CD14-positive monocyte (primary cell): ENCODE measurements at regions not wholly inside any gene's neighbourhood (a gene's known extent, or its start where the extent isn't known, plus 50 kb on each side); places are given as distances from the start of the nearest gene placed in this dataset.

Experiments used
- DNase-seq, 3 donors: peaks; one replicate each; pipeline ENCODE4 v3.0.0-alpha.2; 2011 to 2022
- H2AFZ ChIP-seq: 2 replicates; pipeline ENCODE4 v1.6.0; 2012; ENCODE audit warnings: mild to moderate bottlenecking, low read depth, low read length, inconsistent platforms; ENCODE audit not compliant: insufficient read depth, poor library complexity, severe bottlenecking
- H3K27ac ChIP-seq, 2 donors: 1 replicate in 1 of 2; 2 replicates in 1 of 2; pipeline ENCODE4 v1.5.1; 2012 to 2013; ENCODE audit warnings: low read length in 2 of 2, control low read depth in 1 of 2, inconsistent platforms in 1 of 2, low read depth in 1 of 2, mild to moderate bottlenecking in 1 of 2
- H3K27me3 ChIP-seq, 2 donors: one replicate each; pipeline versions ENCODE4 v1.6.0 to v1.6.1; 2011 to 2013; ENCODE audit warnings: low read length in 2 of 2; ENCODE audit not compliant: control insufficient read depth in 2 of 2, insufficient read depth in 2 of 2
- H3K36me3 ChIP-seq, 2 donors: replicated peaks in 1 of 2; 1 replicate in 1 of 2; 2 replicates in 1 of 2; pipeline versions ENCODE4 v1.5.1 to v1.6.1; 2012 to 2013; ENCODE audit warnings: low read length in 2 of 2, control low read depth in 1 of 2, inconsistent platforms in 1 of 2, mild to moderate bottlenecking in 1 of 2; ENCODE audit not compliant: insufficient read depth in 2 of 2, control insufficient read depth in 1 of 2
- H3K4me1 ChIP-seq, 2 donors: 1 replicate in 1 of 2; 2 replicates in 1 of 2; pipeline versions ENCODE4 v1.5.1 to v1.6.1; 2012 to 2013; ENCODE audit warnings: low read length in 2 of 2, control low read depth in 1 of 2, inconsistent platforms in 1 of 2, mild to moderate bottlenecking in 1 of 2, moderate library complexity in 1 of 2; ENCODE audit not compliant: insufficient read depth in 2 of 2, control insufficient read depth in 1 of 2
- H3K4me2 ChIP-seq: replicated peaks from 2 replicates; pipeline ENCODE3; 2012; ENCODE audit warnings: low read length, moderate library complexity, mild to moderate bottlenecking; ENCODE audit not compliant: poor library complexity, severe bottlenecking; ENCODE audit errors: extremely low read depth
- H3K4me3 ChIP-seq, 3 experiments: fragments of 200-600 bp in 1 of 3; sonication (generic) in 1 of 3; replicated peaks in 1 of 3; 1 replicate in 2 of 3; 2 replicates in 1 of 3; pipeline ENCODE4 v1.5.1; 2011 to 2013; ENCODE audit warnings: low read length in 3 of 3, mild to moderate bottlenecking in 3 of 3, control low read depth in 2 of 3, low read depth in 2 of 3, inconsistent platforms in 1 of 3, moderate library complexity in 1 of 3
- H3K79me2 ChIP-seq: 2 replicates; pipeline ENCODE4 v1.6.0; 2012; ENCODE audit warnings: mild to moderate bottlenecking, control low read depth, inconsistent platforms, low read length, moderate library complexity; ENCODE audit not compliant: insufficient read depth
- H3K9ac ChIP-seq: 2 replicates; pipeline ENCODE4 v1.6.0; 2017; ENCODE audit warnings: low read length, mild to moderate bottlenecking; ENCODE audit not compliant: insufficient read depth, poor library complexity, severe bottlenecking
- H3K9me3 ChIP-seq, 2 donors: replicated peaks in 1 of 2; 1 replicate in 1 of 2; 2 replicates in 1 of 2; pipeline versions ENCODE4 v1.5.1 to v1.6.1; 2012 to 2013; ENCODE audit warnings: low read length in 2 of 2, control low read depth in 1 of 2; ENCODE audit not compliant: control insufficient read depth in 1 of 2, insufficient read depth in 1 of 2
- H4K20me1 ChIP-seq: 2 replicates; pipeline ENCODE4 v1.6.0; 2012; ENCODE audit warnings: mild to moderate bottlenecking, low read length, control low read depth, moderate library complexity; ENCODE audit not compliant: insufficient read depth
- H3K27ac Mint-ChIP-seq, 7 donors: one replicate each; pipeline ENCODE4 v1.8.0; 2020; ENCODE audit warnings: mild to moderate bottlenecking in 7 of 7, mixed read lengths in 7 of 7, moderate library complexity in 6 of 7, inconsistent platforms in 2 of 7
- H3K27me3 Mint-ChIP-seq, 3 donors: one replicate each; pipeline ENCODE4 v1.8.0; 2021 to 2022; ENCODE audit warnings: low read depth in 3 of 3, mild to moderate bottlenecking in 3 of 3, mixed read lengths in 3 of 3, moderate library complexity in 3 of 3, inconsistent platforms in 1 of 3
- H3K36me3 Mint-ChIP-seq, 2 donors: one replicate each; pipeline ENCODE4 v1.8.0; 2020; ENCODE audit warnings: mixed read lengths in 2 of 2, inconsistent platforms in 1 of 2, mild to moderate bottlenecking in 1 of 2
- H3K4me1 Mint-ChIP-seq: one replicate; pipeline ENCODE4 v1.8.0; 2020; ENCODE audit warnings: mild to moderate bottlenecking, mixed read lengths
- H3K4me3 Mint-ChIP-seq, 2 donors: one replicate each; pipeline ENCODE4 v1.8.0; 2020; ENCODE audit warnings: mild to moderate bottlenecking in 2 of 2, mixed read lengths in 2 of 2, moderate library complexity in 1 of 2
- H3K9me3 Mint-ChIP-seq, 7 donors: one replicate each; pipeline ENCODE4 v1.8.0; 2020 to 2022; ENCODE audit warnings: mixed read lengths in 7 of 7, mild to moderate bottlenecking in 6 of 7, moderate library complexity in 6 of 7, inconsistent platforms in 2 of 7
- CTCF ChIP-seq: fragments of 200-600 bp; IDR thresholded peaks from one replicate; pipeline ENCODE4 v1.8.0; 2022; ENCODE audit warnings: antibody characterized with exemption, mild to moderate bottlenecking
- WGBS: methylation state at CpG from one replicate; pipeline ENCODE4 v1.1.5; 2013; ENCODE audit warnings: missing lambda C conversion rate; ENCODE audit not compliant: insufficient coverage; 5-methylcytosine and 5-hydroxymethylcytosine counted together
- intact Hi-C, 2 donors: fragments of 100-400 bp; cut with micrococcal nuclease; formaldehyde crosslinking; loops; one replicate each; pipeline versions ENCODE4 v1.15.0 to v1.15.1; 2023

DNA sequence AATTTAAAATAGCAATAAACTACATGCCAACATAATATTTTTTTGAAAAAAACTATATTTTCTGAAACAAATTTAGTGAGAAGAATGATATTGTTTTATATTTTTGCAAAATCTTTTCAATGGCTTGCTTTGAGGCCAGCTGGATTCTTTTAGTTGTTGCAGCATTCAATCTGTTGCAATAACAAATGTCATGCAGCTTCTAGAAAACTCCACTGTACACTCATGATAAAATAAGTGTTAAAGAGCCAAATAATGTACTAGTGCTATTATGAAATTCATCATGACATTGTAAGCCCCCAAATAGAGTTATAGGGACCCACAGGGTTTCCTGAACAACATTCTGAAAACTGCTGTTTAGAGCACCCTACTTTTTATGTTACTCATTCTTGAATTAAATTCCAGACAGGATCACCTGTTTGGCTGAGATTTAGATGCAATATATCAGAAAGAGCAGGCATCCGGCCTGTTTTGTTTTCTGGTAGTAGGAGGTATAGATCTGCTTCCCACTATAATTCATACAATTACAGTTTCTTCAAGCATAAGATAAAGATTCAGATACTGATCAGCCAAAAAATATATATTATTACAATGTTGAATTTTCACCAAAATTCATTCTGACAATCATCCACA, 703.0 kb upstream of the ZNF385D start:
- no peak overlapping the region for H3K9ac ChIP-seq
- no peak overlapping the region for H3K4me3 ChIP-seq
- no peaks in the 10 kb centered on the region for H3K4me1 Mint-ChIP-seq
- no peaks in the 10 kb centered on the region for H3K4me1 ChIP-seq
- intact Hi-C loops = no loop called here
- H3K27me3 Mint-ChIP-seq = no peaks in the 10 kb centered on the region
- no peaks in the 10 kb centered on the region for H3K79me2 ChIP-seq
- no peak overlapping the region for H3K4me3 Mint-ChIP-seq
- H3K36me3 Mint-ChIP-seq = no peaks in the 10 kb centered on the region
- H4K20me1 ChIP-seq = no peaks in the 10 kb centered on the region
- no peaks in the 10 kb centered on the region for H3K9me3 ChIP-seq
- TF ChIP-seq CTCF = no peak
- peaks cover 0 to 3% (median 0%) of the 10 kb centered on the region in 7 donors for H3K9me3 Mint-ChIP-seq
- no peak for DNase-seq
- H3K27ac Mint-ChIP-seq = no peak overlapping the region
- no CpG with 5 or more reads among the region's 1 CpG for WGBS
- H3K4me2 ChIP-seq = no peak overlapping the region
- no peaks in the 10 kb centered on the region for H3K36me3 ChIP-seq
- no peak overlapping the region for H2AFZ ChIP-seq
- no peaks in the 10 kb centered on the region for H3K27me3 ChIP-seq
- H3K27ac ChIP-seq = no peak overlapping the region

GRCh38 chr3:22469995-22470394, 719.0 kb upstream of the ZNF385D start:
- H4K20me1 ChIP-seq = no peaks in the 10 kb centered on the region
- no peaks in the 10 kb centered on the region for H3K36me3 ChIP-seq
- Mint-ChIP-seq H3K9me3 (peaks cover 0 to 7% (median 0%) of the 10 kb centered on the region in 7 donors), H3K36me3 (no peaks in the 10 kb centered on the region), H3K27me3 (no peaks in the 10 kb centered on the region), H3K4me3 (no peak overlapping the region), H3K4me1 (peaks cover 10% of the 10 kb centered on the region), H3K27ac (no peak overlapping the region)
- H3K27me3 ChIP-seq = no peaks in the 10 kb centered on the region
- DNase-seq = no peak
- no peak overlapping the region for H3K4me3 ChIP-seq
- intact Hi-C loops = no loop called here
- no peak for TF ChIP-seq CTCF
- H2AFZ ChIP-seq = no peak overlapping the region
- H3K79me2 ChIP-seq = no peaks in the 10 kb centered on the region
- no peak overlapping the region for H3K4me2 ChIP-seq
- no peak overlapping the region for H3K9ac ChIP-seq
- no peak overlapping the region for H3K27ac ChIP-seq
- no peaks in the 10 kb centered on the region for H3K9me3 ChIP-seq
- 100% methylated on average over 1 of the region's 4 CpGs for WGBS
- H3K4me1 ChIP-seq = peaks cover 7 to 12% of the 10 kb centered on the region in 2 donors
